KMS-11 (cell line): ENCODE measurements at regions not wholly inside any gene's neighbourhood (a gene's known extent, or its start where the extent isn't known, plus 50 kb on each side); places are given as distances from the start of the nearest gene placed in this dataset.

Source experiments
- H2AFZ ChIP-seq: fragments of 200-600 bp; sonication (generic); 2 replicates; pipeline ENCODE4 v1.6.1; 2016; ENCODE audit warnings: antibody characterized with exemption, mixed run types, low read depth
- H3K27ac ChIP-seq: fragments of 200-600 bp; sonication (generic); 2 replicates; pipeline ENCODE4 v1.6.1; 2016; ENCODE audit warnings: mild to moderate bottlenecking, mixed run types
- H3K27me3 ChIP-seq: fragments of 200-600 bp; sonication (generic); 2 replicates; pipeline ENCODE4 v1.6.1; 2017; ENCODE audit warnings: mild to moderate bottlenecking, low read depth, mixed run types, moderate library complexity; ENCODE audit not compliant: insufficient read depth
- H3K36me3 ChIP-seq: fragments of 200-600 bp; sonication (generic); 2 replicates; pipeline ENCODE4 v1.6.1; 2017; ENCODE audit warnings: mild to moderate bottlenecking, mixed run types; ENCODE audit not compliant: insufficient read depth
- H3K4me1 ChIP-seq: fragments of 200-600 bp; sonication (generic); 2 replicates; pipeline ENCODE4 v1.6.1; 2016; ENCODE audit warnings: mild to moderate bottlenecking, low read depth, mixed run types; ENCODE audit not compliant: poor library complexity, severe bottlenecking
- H3K4me2 ChIP-seq: fragments of 200-600 bp; sonication (generic); 2 replicates; pipeline ENCODE4 v1.7.0; 2016; ENCODE audit warnings: mild to moderate bottlenecking, mixed run types
- H3K4me3 ChIP-seq: fragments of 200-600 bp; sonication (generic); IDR thresholded peaks from 2 replicates; pipeline ENCODE4 v1.6.1; 2017; ENCODE audit warnings: low read depth, low read length, mixed read lengths; ENCODE audit not compliant: insufficient read depth
- H3K79me2 ChIP-seq: fragments of 200-600 bp; sonication (generic); 2 replicates; pipeline ENCODE4 v1.6.1; 2016; ENCODE audit warnings: low read depth, mixed run types; ENCODE audit not compliant: insufficient read depth
- H3K9ac ChIP-seq: fragments of 200-600 bp; sonication (generic); 2 replicates; pipeline ENCODE4 v1.6.1; 2016; ENCODE audit warnings: mild to moderate bottlenecking, mixed run types
- H4K20me1 ChIP-seq: fragments of 200-600 bp; sonication (generic); 2 replicates; pipeline ENCODE4 v1.6.1; 2016; ENCODE audit warnings: mild to moderate bottlenecking, mixed run types; ENCODE audit not compliant: insufficient read depth
- TF ChIP-seq, protein P1 (sequence below): fragments of 200-600 bp; sonication (generic); conservative IDR thresholded peaks from 2 replicates; pipeline ENCODE4 v1.6.1; 2017; ENCODE audit warnings: low read depth, mild to moderate bottlenecking, antibody characterized with exemption, low read length, moderate library complexity, mixed read lengths

DNA sequence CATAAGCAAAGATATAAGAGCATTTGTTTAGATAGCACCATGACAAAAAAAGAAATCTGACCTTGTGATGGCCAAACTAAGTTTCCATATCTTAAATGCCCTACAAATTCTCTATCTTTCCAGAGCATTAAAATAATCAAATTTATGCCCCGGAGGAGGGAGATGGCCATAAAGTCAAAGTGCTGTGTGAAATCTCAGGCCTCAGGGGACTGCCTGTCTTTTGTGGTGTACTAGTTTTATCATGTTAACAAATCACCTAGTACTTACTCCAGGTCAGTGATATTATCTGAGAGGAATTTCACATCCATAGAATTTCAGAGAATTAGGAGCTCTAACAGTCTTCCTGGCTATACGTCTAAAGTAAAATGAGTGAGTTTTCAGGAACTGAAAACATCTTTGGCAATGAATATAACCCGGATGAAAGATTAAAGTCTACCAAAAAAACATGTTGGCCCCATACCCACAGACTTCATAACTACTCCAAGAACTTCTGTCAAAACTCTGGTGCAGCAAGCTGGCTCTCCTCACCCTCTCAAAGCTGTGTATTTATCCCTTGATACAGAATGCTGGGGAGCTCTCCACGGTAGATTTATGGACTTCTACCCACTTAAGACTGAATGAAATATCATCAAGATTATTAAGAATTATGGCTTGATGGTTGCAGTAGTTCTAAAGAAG is 682.8 kb downstream of the SORCS1 start:
- Histone ChIP-seq H3K4me2 (no peak overlapping the region), H3K4me3 (no peak overlapping the region), H3K36me3 (no peaks in the 10 kb centered on the region), H2AFZ (no peak overlapping the region), H3K27me3 (no peaks in the 10 kb centered on the region), H3K4me1 (no peaks in the 10 kb centered on the region), H3K79me2 (no peaks in the 10 kb centered on the region), H4K20me1 (no peaks in the 10 kb centered on the region), H3K9ac (no peak overlapping the region), H3K27ac (no peak overlapping the region)
- TF ChIP-seq, protein P1, sequence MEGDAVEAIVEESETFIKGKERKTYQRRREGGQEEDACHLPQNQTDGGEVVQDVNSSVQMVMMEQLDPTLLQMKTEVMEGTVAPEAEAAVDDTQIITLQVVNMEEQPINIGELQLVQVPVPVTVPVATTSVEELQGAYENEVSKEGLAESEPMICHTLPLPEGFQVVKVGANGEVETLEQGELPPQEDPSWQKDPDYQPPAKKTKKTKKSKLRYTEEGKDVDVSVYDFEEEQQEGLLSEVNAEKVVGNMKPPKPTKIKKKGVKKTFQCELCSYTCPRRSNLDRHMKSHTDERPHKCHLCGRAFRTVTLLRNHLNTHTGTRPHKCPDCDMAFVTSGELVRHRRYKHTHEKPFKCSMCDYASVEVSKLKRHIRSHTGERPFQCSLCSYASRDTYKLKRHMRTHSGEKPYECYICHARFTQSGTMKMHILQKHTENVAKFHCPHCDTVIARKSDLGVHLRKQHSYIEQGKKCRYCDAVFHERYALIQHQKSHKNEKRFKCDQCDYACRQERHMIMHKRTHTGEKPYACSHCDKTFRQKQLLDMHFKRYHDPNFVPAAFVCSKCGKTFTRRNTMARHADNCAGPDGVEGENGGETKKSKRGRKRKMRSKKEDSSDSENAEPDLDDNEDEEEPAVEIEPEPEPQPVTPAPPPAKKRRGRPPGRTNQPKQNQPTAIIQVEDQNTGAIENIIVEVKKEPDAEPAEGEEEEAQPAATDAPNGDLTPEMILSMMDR = no peak

DNA sequence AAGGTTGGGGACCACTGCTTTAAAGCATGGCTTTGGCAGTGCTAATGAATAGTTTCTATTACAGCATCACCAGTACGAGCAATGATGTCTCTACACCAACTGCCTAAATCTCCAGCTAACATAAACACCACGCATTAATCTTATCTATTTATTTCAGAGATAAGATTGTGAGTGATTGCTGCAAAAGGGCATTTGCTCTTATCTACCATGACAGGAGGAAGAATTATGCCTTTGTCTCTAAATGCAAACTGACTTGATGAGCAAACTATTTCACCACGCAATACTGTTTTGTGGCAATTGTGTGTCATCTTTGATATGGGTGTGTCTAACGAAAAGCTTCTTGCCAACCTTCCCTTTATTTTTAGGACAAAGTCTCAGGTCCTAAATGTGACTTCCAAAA is 684.9 kb downstream of the SORCS1 start:
- H4K20me1 ChIP-seq = no peaks in the 10 kb centered on the region

DNA sequence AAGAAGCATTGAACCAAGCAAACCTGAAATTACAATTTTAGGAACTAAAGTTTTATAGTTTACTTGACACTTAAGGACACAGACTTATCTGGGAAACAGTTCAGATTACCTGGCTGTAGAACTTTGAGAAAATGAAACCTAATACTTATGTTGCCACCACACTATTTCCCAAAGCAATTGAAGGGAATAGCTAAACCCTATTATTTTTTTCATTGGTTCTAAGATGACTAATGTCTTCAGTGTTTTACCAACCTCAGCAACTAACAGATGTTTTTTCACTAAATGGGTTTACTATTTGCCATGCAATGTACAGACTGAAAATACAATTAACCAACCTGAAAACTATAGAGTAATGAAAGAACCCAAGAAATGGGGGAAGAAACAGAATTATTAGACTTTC is 689.6 kb downstream of the SORCS1 start:
- no peak overlapping the region for H3K4me3 ChIP-seq
- no peak overlapping the region for H3K27ac ChIP-seq
- no peak overlapping the region for H3K4me2 ChIP-seq
- H3K27me3 ChIP-seq = no peaks in the 10 kb centered on the region
- no peaks in the 10 kb centered on the region for H3K4me1 ChIP-seq
- TF ChIP-seq, protein P1 = no peak
- no peak overlapping the region for H2AFZ ChIP-seq
- no peak overlapping the region for H3K9ac ChIP-seq
- no peaks in the 10 kb centered on the region for H3K36me3 ChIP-seq
- no peaks in the 10 kb centered on the region for H3K79me2 ChIP-seq
- H4K20me1 ChIP-seq = no peaks in the 10 kb centered on the region

More for the DNA sequence above, 684.9 kb downstream of the SORCS1 start:
- Histone ChIP-seq H3K9ac (no peak overlapping the region), H3K79me2 (no peaks in the 10 kb centered on the region), H2AFZ (no peak overlapping the region), H3K36me3 (no peaks in the 10 kb centered on the region), H3K4me1 (no peaks in the 10 kb centered on the region), H3K27ac (no peak overlapping the region), H3K27me3 (no peaks in the 10 kb centered on the region), H3K4me3 (no peak overlapping the region), H3K4me2 (no peak overlapping the region)
- TF ChIP-seq, protein P1 = no peak

DNA sequence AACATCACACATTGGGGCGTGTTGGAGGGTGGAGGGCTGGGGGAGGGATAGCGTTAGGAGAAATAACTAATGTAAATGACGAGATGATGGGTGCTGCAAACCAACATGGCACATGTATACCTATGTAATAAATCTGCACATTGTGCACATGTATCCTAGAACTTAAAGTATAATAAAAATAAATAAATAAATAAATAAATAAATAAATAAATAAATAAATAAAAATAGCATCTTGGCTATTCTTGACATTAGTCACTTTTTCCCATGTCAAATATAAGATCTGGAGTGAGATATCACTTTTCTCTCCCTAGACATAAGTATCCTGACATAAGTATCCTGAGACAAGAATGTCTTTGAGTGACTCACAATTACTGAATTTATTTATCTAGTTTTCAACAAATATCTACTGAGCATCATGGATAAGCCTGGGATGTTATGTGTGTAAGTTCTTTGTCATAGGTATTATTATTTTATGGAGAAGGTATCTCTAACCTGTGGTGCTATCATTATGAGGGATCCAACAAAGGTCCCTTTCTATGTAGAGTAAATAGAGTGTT is 691.3 kb downstream of the SORCS1 start:
- Histone ChIP-seq H3K79me2 (no peaks in the 10 kb centered on the region), H3K4me2 (no peak overlapping the region), H3K36me3 (no peaks in the 10 kb centered on the region), H3K27ac (no peak overlapping the region), H2AFZ (no peak overlapping the region), H3K9ac (no peak overlapping the region), H3K27me3 (no peaks in the 10 kb centered on the region), H4K20me1 (no peaks in the 10 kb centered on the region), H3K4me3 (no peak overlapping the region), H3K4me1 (no peaks in the 10 kb centered on the region)
- TF ChIP-seq, protein P1 = no peak
